Dermis blood vessel endothelial cell (primary cell): ENCODE measurements at regions not wholly inside any gene's neighbourhood (a gene's known extent, or its start where the extent isn't known, plus 50 kb on each side); places are given as distances from the start of the nearest gene placed in this dataset.
"Not testable (repeated sequence)": the region's sequence is repeated elsewhere in the genome, so short reads cannot be mapped to it uniquely, and the experiment has no call there.

Experiments used
- DNase-seq: peaks from one replicate; pipeline ENCODE4 v3.0.0; 2010

GRCh38 chr7:82624337-82624736 is 180.8 kb upstream of the CACNA2D1 start:
- no peak for DNase-seq

GRCh38 chr7:82623812-82624211 is 180.2 kb upstream of the CACNA2D1 start:
- no peak for DNase-seq

- no peak for DNase-seq
Measured at GRCh38 chr7:82617156-82617555, 173.6 kb upstream of the CACNA2D1 start.

- DNase-seq, result no peak
Measured at GRCh38 chr7:82616059-82616728, 172.6 kb upstream of the CACNA2D1 start.

- no peak for DNase-seq
Measured at GRCh38 chr7:82615527-82615926, 171.9 kb upstream of the CACNA2D1 start.

- DNase-seq, result no peak
Measured at GRCh38 chr7:82609746-82610145, 166.2 kb upstream of the CACNA2D1 start.

GRCh38 chr7:82605247-82605864 is 161.8 kb upstream of the CACNA2D1 start:
- DNase-seq, result peak; percentile 70

GRCh38 chr7:82602066-82602465 is 158.5 kb upstream of the CACNA2D1 start:
- DNase-seq, result no peak

- DNase-seq, result no peak
Measured at GRCh38 chr7:82600531-82600930, 157.0 kb upstream of the CACNA2D1 start.

GRCh38 chr7:82599895-82600294 is 156.3 kb upstream of the CACNA2D1 start:
- DNase-seq, result no peak

- peak; percentile 75 for DNase-seq
Measured at GRCh38 chr7:82598958-82599357, 155.4 kb upstream of the CACNA2D1 start.

- peak; percentile 71 for DNase-seq
Measured at GRCh38 chr7:82595795-82596194, 152.2 kb upstream of the CACNA2D1 start.

- peak; percentile 29 for DNase-seq
Measured at GRCh38 chr7:82595176-82595575, 151.6 kb upstream of the CACNA2D1 start.

- peak; percentile 16 for DNase-seq
Measured at GRCh38 chr7:82594665-82595064, 151.1 kb upstream of the CACNA2D1 start.

GRCh38 chr7:82593780-82594179 is 150.2 kb upstream of the CACNA2D1 start:
- DNase-seq, result peak; percentile 59

- DNase-seq, result no peak
Measured at GRCh38 chr7:82592416-82592815, 148.8 kb upstream of the CACNA2D1 start.

GRCh38 chr7:82579047-82579446 is 135.5 kb upstream of the CACNA2D1 start:
- DNase-seq, result no peak

GRCh38 chr7:82578430-82578829 is 134.9 kb upstream of the CACNA2D1 start:
- DNase-seq, result peak; percentile 66

GRCh38 chr7:82572195-82572880 is 128.8 kb upstream of the CACNA2D1 start:
- peak; percentile 89 for DNase-seq

- not testable (repeated sequence) for DNase-seq
Measured at GRCh38 chr7:82571047-82571446, 127.5 kb upstream of the CACNA2D1 start.

- no peak for DNase-seq
Measured at GRCh38 chr7:82567841-82568240, 124.3 kb upstream of the CACNA2D1 start.

- DNase-seq, result no peak
Measured at GRCh38 chr7:82567356-82567755, 123.8 kb upstream of the CACNA2D1 start.

- peak; percentile 6 for DNase-seq
Measured at GRCh38 chr7:82566752-82567151, 123.2 kb upstream of the CACNA2D1 start.
